Thoracic aorta (tissue), 2 donors: ENCODE measurements at regions not wholly inside any gene's neighbourhood (a gene's known extent, or its start where the extent isn't known, plus 50 kb on each side); places are given as distances from the start of the nearest gene placed in this dataset.
"Not testable (repeated sequence)": the region's sequence is repeated elsewhere in the genome, so short reads cannot be mapped to it uniquely, and the experiment has no call there.

Experiments
- ATAC-seq: fragments of 150-250 bp; one replicate; pipeline ENCODE4 v1.8.0; 2017; ENCODE audit warnings: low read depth; ENCODE audit not compliant: insufficient number of reproducible peaks, low FRiP score
- DNase-seq: peaks from one replicate; pipeline ENCODE4 v3.0.0-alpha.2; 2020; ENCODE audit warnings: low spot score
- H3K27ac ChIP-seq, 2 donors: fragments of 200-600 bp; sonication (generic); 1 replicate in 1 of 2; 2 replicates in 1 of 2; pipeline ENCODE4 v1.5.1; 2016; ENCODE audit warnings: mild to moderate bottlenecking in 2 of 2, moderate library complexity in 2 of 2
- H3K27me3 ChIP-seq: fragments of 200-600 bp; sonication (generic); replicated peaks from 2 replicates; pipeline ENCODE4 v1.6.0; 2016; ENCODE audit warnings: mild to moderate bottlenecking; ENCODE audit not compliant: insufficient read depth
- H3K36me3 ChIP-seq: fragments of 200-600 bp; sonication (generic); one replicate; pipeline ENCODE4 v1.5.1; 2016
- H3K4me1 ChIP-seq, 2 donors: fragments of 200-600 bp; sonication (generic); 1 replicate in 1 of 2; 2 replicates in 1 of 2; pipeline versions ENCODE4 v1.5.1 to v1.6.0; 2016; ENCODE audit warnings: low read depth in 2 of 2, mild to moderate bottlenecking in 1 of 2; ENCODE audit not compliant: control insufficient read depth in 1 of 2
- H3K4me3 ChIP-seq: fragments of 200-600 bp; sonication (generic); 2 replicates; pipeline ENCODE4 v1.5.1; 2016; ENCODE audit warnings: mild to moderate bottlenecking
- H3K9me3 ChIP-seq: fragments of 200-600 bp; sonication (generic); 2 replicates; pipeline ENCODE4 v1.5.1; 2016
- CTCF ChIP-seq: fragments of 200-600 bp; sonication (generic); IDR thresholded peaks from one replicate; pipeline ENCODE4 v1.5.1; 2019; ENCODE audit warnings: antibody characterized with exemption

DNA sequence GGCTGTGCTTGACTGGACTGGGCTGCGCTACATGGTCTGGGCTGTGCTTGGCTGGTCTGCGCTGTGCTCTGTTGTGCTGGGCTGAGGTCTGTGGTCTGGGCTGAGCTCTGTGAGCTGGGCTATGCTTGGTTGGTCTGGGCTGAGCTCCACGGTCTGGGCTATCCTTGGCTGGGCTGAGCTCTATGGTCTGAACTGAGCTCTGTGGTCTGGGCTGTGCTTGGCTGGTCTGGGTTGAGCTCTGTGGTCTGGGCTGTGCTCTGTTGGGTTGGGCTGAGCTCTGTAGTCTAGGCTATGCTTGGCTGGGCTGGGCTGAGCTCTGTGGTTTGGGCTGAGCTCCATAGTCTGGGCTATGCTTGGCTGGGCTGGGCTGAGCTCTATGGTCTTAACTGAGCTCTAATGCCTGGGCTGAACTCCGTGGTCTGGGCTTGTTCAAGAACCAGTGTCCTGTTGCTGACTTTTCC is 92.0 kb downstream of the PLXNA1 start:
- Histone ChIP-seq H3K4me1 (peaks cover 8 to 22% of the 10 kb centered on the region in 2 donors), H3K27ac (peak overlapping the region in 1 of 2 donors; percentile 50), H3K27me3 (no peaks in the 10 kb centered on the region), H3K9me3 (no peaks in the 10 kb centered on the region), H3K4me3 (no peak overlapping the region), H3K36me3 (no peaks in the 10 kb centered on the region)
- peak; percentile 66 for ATAC-seq
- no peak for TF ChIP-seq CTCF
- DNase-seq: no peak

GRCh38 chr3:127076166-127076992 is 93.5 kb downstream of the PLXNA1 start:
- not testable (repeated sequence) for H3K27ac ChIP-seq, H3K27me3 ChIP-seq, DNase-seq, H3K9me3 ChIP-seq, H3K36me3 ChIP-seq, ATAC-seq, H3K4me3 ChIP-seq
- peaks cover 8 to 22% of the 10 kb centered on the region in 2 donors for H3K4me1 ChIP-seq

- ATAC-seq (no peak), DNase-seq (no peak)
- no peak for TF ChIP-seq CTCF
These were observed 94.2 kb downstream of the PLXNA1 start for GRCh38 chr3:127077068-127077467.

GRCh38 chr3:127077505-127078064 is 94.7 kb downstream of the PLXNA1 start:
- no peak for TF ChIP-seq CTCF
- Histone ChIP-seq H3K36me3 (no peaks in the 10 kb centered on the region), H3K9me3 (no peaks in the 10 kb centered on the region), H3K27me3 (no peaks in the 10 kb centered on the region), H3K27ac (no peak overlapping the region), H3K4me3 (no peak overlapping the region), H3K4me1 (peaks cover 8 to 20% of the 10 kb centered on the region in 2 donors)
- DNase-seq (no peak), ATAC-seq (no peak)

More at GRCh38 chr3:127077068-127077467, 94.2 kb downstream of the PLXNA1 start:
- H3K27ac ChIP-seq: no peak overlapping the region
- no peaks in the 10 kb centered on the region for H3K27me3 ChIP-seq
- H3K36me3 ChIP-seq: no peaks in the 10 kb centered on the region
- no peak overlapping the region for H3K4me3 ChIP-seq
- no peaks in the 10 kb centered on the region for H3K9me3 ChIP-seq
- H3K4me1 ChIP-seq: peaks cover 8 to 22% of the 10 kb centered on the region in 2 donors

DNA sequence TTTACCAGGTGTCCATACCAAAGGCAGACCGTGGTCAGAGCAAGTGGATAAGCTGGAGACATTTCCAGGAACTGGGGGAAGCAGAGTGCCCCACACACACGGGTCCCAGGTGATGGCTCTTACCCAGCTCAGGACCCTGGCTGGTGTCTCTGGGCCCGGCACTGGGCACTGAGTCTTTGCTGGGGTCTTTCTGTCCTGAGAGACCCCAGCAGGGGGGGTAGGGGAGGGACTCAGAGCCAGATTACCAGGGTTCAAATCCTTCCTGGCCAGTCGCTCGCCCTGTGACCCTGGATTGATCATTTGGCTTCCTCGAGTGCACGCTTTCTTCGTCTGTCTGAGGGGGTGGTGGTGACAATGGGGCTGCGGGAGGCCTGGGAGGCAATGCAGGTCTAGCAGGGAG is 95.7 kb downstream of the PLXNA1 start:
- Histone ChIP-seq H3K4me3 (no peak overlapping the region), H3K36me3 (no peaks in the 10 kb centered on the region), H3K4me1 (peaks cover 3 to 10% of the 10 kb centered on the region in 2 donors), H3K27ac (no peak overlapping the region), H3K9me3 (no peaks in the 10 kb centered on the region), H3K27me3 (no peaks in the 10 kb centered on the region)
- DNase-seq: no peak
- no peak for ATAC-seq
- TF ChIP-seq CTCF: no peak
